ENCODE measurements at regions not wholly inside any gene's neighbourhood (a gene's known extent, or its start where the extent isn't known, plus 50 kb on each side); places are given as distances from the start of the nearest gene placed in this dataset.

- TF ChIP-seq CTCF (IDR thresholded peaks at IDR 0.05), result no peak
- no peak for TF ChIP-seq POLR2A (IDR thresholded peaks at IDR 0.05)
These were observed 606.0 kb downstream of the BUD13 start for GRCh38 chr11:116166573-116167465.
